AG04450 (cell line): ENCODE measurements at regions not wholly inside any gene's neighbourhood (a gene's known extent, or its start where the extent isn't known, plus 50 kb on each side); places are given as distances from the start of the nearest gene placed in this dataset.

ENCODE experiments used
- CTCF ChIA-PET: fragments of 300-600, 350-600 bp; formaldehyde crosslinking; extraction: SDS; loops from one replicate; lab custom pipeline; 2022; ENCODE audit warnings: antibody characterized with exemption, inconsistent platforms; lab: Charles Lee
- POLR2A ChIA-PET: fragments of 350-600 bp; formaldehyde crosslinking; extraction: SDS; loops from one replicate; lab custom pipeline; 2021; ENCODE audit warnings: antibody characterized with exemption, inconsistent platforms; lab: Yijun Ruan, JAX
- DNase-seq: peaks from one replicate; pipeline ENCODE4 v3.0.0-alpha.2; 2011; ENCODE audit warnings: low read depth, low spot score
- H3K27ac ChIP-seq: one replicate; pipeline ENCODE4 v1.5.1; 2012; ENCODE audit warnings: low read depth, low read length, control low read depth
- H3K27me3 ChIP-seq: one replicate; pipeline ENCODE4 v1.6.0; 2012; ENCODE audit warnings: low read length; ENCODE audit not compliant: control insufficient read depth, insufficient read depth
- H3K4me3 ChIP-seq: 2 replicates; pipeline ENCODE4 v1.5.1; 2011; ENCODE audit warnings: mild to moderate bottlenecking, low read depth, low read length, control low read depth
- H3K9me3 ChIP-seq: 2 replicates; pipeline ENCODE4 v1.5.1; 2012; ENCODE audit warnings: low read length; ENCODE audit not compliant: control insufficient read depth, insufficient read depth
- TF ChIP-seq, protein P1 (sequence below): IDR thresholded peaks from 2 replicates; pipeline ENCODE4 v1.5.1; 2011; ENCODE audit warnings: low read depth, low read length, control low read depth, inconsistent platforms

DNA sequence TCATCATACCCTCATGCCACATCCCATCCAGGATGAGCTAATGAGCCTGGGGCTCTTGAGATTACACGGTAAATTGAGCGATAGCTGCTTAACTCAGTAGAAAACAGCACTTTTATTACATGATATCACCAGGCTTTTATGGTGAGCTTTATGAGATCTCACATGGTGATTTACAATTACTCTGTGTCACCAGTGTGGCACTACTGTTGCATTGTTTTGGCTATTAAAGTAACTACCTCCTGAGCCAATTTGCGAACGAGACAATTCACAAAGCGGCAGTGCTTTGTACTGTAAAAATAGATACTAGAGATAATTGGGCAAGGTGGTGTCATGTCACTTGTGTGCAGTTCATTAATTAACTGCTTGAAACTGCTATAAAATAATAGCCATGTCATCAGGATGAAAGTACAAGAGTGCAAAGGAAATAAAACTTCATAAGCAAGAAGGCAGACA, 767.7 kb upstream of the ADGRL2 start:
- Histone ChIP-seq H3K9me3 (no peaks in the 10 kb centered on the region), H3K27me3 (no peaks in the 10 kb centered on the region), H3K27ac (no peak overlapping the region), H3K4me3 (no peak overlapping the region)
- no peak for DNase-seq
- TF ChIP-seq, protein P1, sequence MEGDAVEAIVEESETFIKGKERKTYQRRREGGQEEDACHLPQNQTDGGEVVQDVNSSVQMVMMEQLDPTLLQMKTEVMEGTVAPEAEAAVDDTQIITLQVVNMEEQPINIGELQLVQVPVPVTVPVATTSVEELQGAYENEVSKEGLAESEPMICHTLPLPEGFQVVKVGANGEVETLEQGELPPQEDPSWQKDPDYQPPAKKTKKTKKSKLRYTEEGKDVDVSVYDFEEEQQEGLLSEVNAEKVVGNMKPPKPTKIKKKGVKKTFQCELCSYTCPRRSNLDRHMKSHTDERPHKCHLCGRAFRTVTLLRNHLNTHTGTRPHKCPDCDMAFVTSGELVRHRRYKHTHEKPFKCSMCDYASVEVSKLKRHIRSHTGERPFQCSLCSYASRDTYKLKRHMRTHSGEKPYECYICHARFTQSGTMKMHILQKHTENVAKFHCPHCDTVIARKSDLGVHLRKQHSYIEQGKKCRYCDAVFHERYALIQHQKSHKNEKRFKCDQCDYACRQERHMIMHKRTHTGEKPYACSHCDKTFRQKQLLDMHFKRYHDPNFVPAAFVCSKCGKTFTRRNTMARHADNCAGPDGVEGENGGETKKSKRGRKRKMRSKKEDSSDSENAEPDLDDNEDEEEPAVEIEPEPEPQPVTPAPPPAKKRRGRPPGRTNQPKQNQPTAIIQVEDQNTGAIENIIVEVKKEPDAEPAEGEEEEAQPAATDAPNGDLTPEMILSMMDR: no peak
- ChIA-PET POLR2A (no interaction called here), CTCF (no interaction called here)

GRCh38 chr1:81032374-81032773, 768.4 kb upstream of the ADGRL2 start:
- Histone ChIP-seq H3K27me3 (no peaks in the 10 kb centered on the region), H3K27ac (no peak overlapping the region), H3K9me3 (no peaks in the 10 kb centered on the region), H3K4me3 (no peak overlapping the region)
- ChIA-PET POLR2A (no interaction called here), CTCF (no interaction called here)
- DNase-seq: no peak
- TF ChIP-seq, protein P1: no peak

DNA sequence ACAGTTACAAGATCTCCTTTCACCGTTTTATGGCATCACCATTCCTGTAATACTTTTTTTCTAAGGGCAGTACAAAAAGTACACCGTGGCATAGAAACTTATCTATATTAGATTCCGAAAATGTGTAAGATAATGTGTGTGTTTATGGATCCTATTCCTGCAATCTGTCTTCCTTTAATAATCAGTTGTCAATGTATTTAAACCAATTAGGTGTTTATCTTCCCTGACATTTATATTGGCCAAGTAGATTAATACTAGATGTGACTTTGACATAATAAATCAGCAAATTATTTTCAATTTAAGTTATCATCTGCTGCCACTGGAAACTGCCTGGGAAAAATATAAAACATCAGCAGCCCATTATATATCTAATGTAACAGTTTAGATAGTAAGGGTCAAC, 770.3 kb upstream of the ADGRL2 start:
- H3K4me3 ChIP-seq: no peak overlapping the region
- POLR2A ChIA-PET: no interaction called here
- CTCF ChIA-PET: no interaction called here
- TF ChIP-seq, protein P1: no peak
- DNase-seq: no peak
- no peak overlapping the region for H3K27ac ChIP-seq
- no peaks in the 10 kb centered on the region for H3K27me3 ChIP-seq
- H3K9me3 ChIP-seq: no peaks in the 10 kb centered on the region

GRCh38 chr1:81029266-81029665, 771.5 kb upstream of the ADGRL2 start:
- ChIA-PET CTCF (interaction anchor here (0.6 kb wide), 1 partner anchor 77 kb away, joined by 3 read pairs; no protein-coding TSS in a partner anchor), POLR2A (no interaction called here)
- Histone ChIP-seq H3K27ac (no peak overlapping the region), H3K4me3 (no peak overlapping the region), H3K27me3 (no peaks in the 10 kb centered on the region), H3K9me3 (no peaks in the 10 kb centered on the region)
- TF ChIP-seq, protein P1: no peak
- DNase-seq: no peak

- Histone ChIP-seq H3K27ac (no peak overlapping the region), H3K27me3 (no peaks in the 10 kb centered on the region), H3K9me3 (no peaks in the 10 kb centered on the region), H3K4me3 (no peak overlapping the region)
- TF ChIP-seq, protein P1: no peak
- no peak for DNase-seq
- CTCF ChIA-PET: no interaction called here
- POLR2A ChIA-PET: no interaction called here
Observed at GRCh38 chr1:81023187-81023724, 777.5 kb upstream of the ADGRL2 start.
